Spleen (tissue), 11 donors: ENCODE measurements at regions not wholly inside any gene's neighbourhood (a gene's known extent, or its start where the extent isn't known, plus 50 kb on each side); places are given as distances from the start of the nearest gene placed in this dataset.

Experiments
- DNase-seq: peaks from one replicate; pipeline ENCODE4 v3.0.0-alpha.2; 2020
- H3K27ac ChIP-seq, 8 donors: fragments of 200-600 bp; sonication (generic) in 7 of 8; 1 replicate in 4 of 8; 2 replicates in 4 of 8; pipeline versions ENCODE4 v1.5.0 to v1.8.0; 2016 to 2021; ENCODE audit warnings: inconsistent platforms in 4 of 8, mild to moderate bottlenecking in 4 of 8, moderate library complexity in 1 of 8
- H3K27me3 ChIP-seq, 7 donors: fragments of 200-600 bp; sonication (generic) in 6 of 7; replicated peaks in 1 of 7; 1 replicate in 4 of 7; 2 replicates in 3 of 7; pipeline versions ENCODE4 v1.5.0 to v1.8.0; 2016 to 2021; ENCODE audit warnings: inconsistent platforms in 3 of 7, mild to moderate bottlenecking in 1 of 7
- H3K36me3 ChIP-seq, 6 donors: fragments of 200-600 bp; sonication (generic) in 5 of 6; 1 replicate in 4 of 6; 2 replicates in 2 of 6; pipeline versions ENCODE4 v1.5.0 to v1.8.0; 2016 to 2021; ENCODE audit warnings: inconsistent platforms in 2 of 6
- H3K4me1 ChIP-seq, 6 donors: fragments of 200-600 bp; sonication (generic) in 5 of 6; 1 replicate in 3 of 6; 2 replicates in 3 of 6; pipeline versions ENCODE4 v1.5.0 to v1.8.0; 2016 to 2021; ENCODE audit warnings: inconsistent platforms in 3 of 6
- H3K4me3 ChIP-seq, 8 donors: fragments of 200-600 bp; sonication (generic) in 7 of 8; 1 replicate in 4 of 8; 2 replicates in 4 of 8; pipeline versions ENCODE4 v1.5.0 to v1.8.0; 2016 to 2021; ENCODE audit warnings: inconsistent platforms in 4 of 8, mild to moderate bottlenecking in 4 of 8, moderate library complexity in 2 of 8
- H3K9me3 ChIP-seq, 8 donors: fragments of 200-600 bp; sonication (generic) in 7 of 8; 1 replicate in 4 of 8; 2 replicates in 4 of 8; pipeline versions ENCODE4 v1.5.0 to v1.8.0; 2016 to 2021; ENCODE audit warnings: inconsistent platforms in 4 of 8
- POLR2A ChIP-seq, 3 donors: fragments of 450-650 bp; IDR thresholded peaks; one replicate each; pipeline ENCODE4 v1.5.1; 2017; ENCODE audit warnings: antibody characterized with exemption in 3 of 3, mild to moderate bottlenecking in 1 of 3
- POLR2AphosphoS5 ChIP-seq, 3 donors: sonication (generic); formaldehyde crosslinking; IDR thresholded peaks; one replicate each; pipeline ENCODE4 v1.5.1; 2017; ENCODE audit warnings: antibody characterized with exemption in 3 of 3
- WGBS, 5 donors: extraction: QIAGEN DNeasy Blood & Tissue Kit in 3 of 5; methylation state at CpG; one replicate each; pipeline versions ENCODE4 v1.1.5 to v1.1.7; 2013 to 2018; 5-methylcytosine and 5-hydroxymethylcytosine counted together
- intact Hi-C: fragments of 100-400 bp; cut with DNase I; formaldehyde crosslinking; loops from one replicate; pipeline ENCODE4 v1.15.0; 2023; ENCODE audit warnings: low total_unique reads
- TF ChIP-seq, protein P1 (sequence below), 11 experiments: fragments of 200-600 bp in 7 of 11; fragments of 450-650 bp in 4 of 11; sonication (generic) in 4 of 11; IDR thresholded peaks in 8 of 11; conservative IDR thresholded peaks in 3 of 11; 1 replicate in 7 of 11; 2 replicates in 4 of 11; pipeline versions ENCODE4 v1.4.0 to v1.8.0; 2016 to 2021; ENCODE audit warnings: antibody characterized with exemption in 11 of 11, inconsistent platforms in 4 of 11, mild to moderate bottlenecking in 1 of 11
- donor health status: healthy with polysubstance abuse.
- donor health status: DM: no; HTN: no; CAD: no; lungs with moderate emphysema.
- donor health status: DM: no; HTN: no; CAD: no.
- donor health status: Bipolar disorder and iron deficiency.
- donor health status: healthy.
- donor health status: DM: no; HTN: no; CAD: no.
- donor health status: DM: yes; HTN: yes; CAD: no.

DNA sequence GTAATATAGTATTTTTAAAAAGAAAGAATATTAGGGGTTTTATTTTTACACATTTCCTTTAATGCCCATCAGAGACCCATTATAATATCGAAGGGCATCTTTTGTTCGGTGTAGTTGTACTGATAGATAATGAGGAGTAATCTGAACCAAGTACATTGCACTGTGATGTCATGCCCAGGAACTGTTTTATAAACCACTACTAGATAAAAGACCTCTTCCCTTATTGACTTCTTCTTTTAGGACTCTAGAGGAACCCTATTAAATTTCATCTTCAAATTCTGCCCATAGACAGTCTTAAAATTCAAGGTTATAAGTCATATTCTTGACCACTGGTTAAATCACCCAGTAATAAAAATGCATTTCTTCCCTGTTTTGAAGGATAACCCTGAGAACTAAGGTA is 206.5 kb downstream of the NRIP1 start:
- TF ChIP-seq POLR2A (IDR thresholded peaks at IDR 0.05) (no peak), POLR2AphosphoS5 (IDR thresholded peaks at IDR 0.05) (no peak)
- TF ChIP-seq, protein P1, sequence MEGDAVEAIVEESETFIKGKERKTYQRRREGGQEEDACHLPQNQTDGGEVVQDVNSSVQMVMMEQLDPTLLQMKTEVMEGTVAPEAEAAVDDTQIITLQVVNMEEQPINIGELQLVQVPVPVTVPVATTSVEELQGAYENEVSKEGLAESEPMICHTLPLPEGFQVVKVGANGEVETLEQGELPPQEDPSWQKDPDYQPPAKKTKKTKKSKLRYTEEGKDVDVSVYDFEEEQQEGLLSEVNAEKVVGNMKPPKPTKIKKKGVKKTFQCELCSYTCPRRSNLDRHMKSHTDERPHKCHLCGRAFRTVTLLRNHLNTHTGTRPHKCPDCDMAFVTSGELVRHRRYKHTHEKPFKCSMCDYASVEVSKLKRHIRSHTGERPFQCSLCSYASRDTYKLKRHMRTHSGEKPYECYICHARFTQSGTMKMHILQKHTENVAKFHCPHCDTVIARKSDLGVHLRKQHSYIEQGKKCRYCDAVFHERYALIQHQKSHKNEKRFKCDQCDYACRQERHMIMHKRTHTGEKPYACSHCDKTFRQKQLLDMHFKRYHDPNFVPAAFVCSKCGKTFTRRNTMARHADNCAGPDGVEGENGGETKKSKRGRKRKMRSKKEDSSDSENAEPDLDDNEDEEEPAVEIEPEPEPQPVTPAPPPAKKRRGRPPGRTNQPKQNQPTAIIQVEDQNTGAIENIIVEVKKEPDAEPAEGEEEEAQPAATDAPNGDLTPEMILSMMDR (IDR thresholded peaks at IDR 0.05 in 8 of 11, conservative IDR thresholded peaks at IDR 0.05 in 3 of 11): no peak
- 85 to 98% (median 91%) methylated on average over 2 of the region's 2 CpGs for WGBS, 5 donors

DNA sequence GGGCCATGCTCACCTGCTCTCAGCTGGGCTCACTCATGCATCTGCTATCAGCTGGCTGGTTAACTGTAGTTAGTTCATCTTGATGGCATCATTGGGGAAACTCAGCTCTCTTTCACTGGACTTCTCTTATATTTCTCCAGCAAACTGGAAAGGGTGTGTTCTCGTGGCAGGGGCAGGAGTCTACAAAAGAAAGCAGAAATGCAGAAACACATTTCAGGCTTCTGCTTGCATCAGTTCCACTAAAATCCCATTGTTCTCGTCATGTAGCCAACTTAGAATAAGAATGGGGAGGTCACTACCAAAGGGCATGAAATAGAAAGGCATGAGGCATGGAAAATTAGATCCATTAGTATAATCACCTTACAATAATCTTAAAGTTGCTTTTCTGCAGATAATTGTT is 207.3 kb downstream of the NRIP1 start:
- WGBS, 5 donors: 69 to 77% (median 75%) methylated on average over 2 of the region's 2 CpGs
- H3K36me3 ChIP-seq: no peaks in the 10 kb centered on the region
- H3K4me3 ChIP-seq: no peak overlapping the region
- peaks cover 0 to 3% (median 0%) of the 10 kb centered on the region in 6 donors for H3K4me1 ChIP-seq
- H3K9me3 ChIP-seq: peaks cover 0 to 7% (median 1%) of the 10 kb centered on the region in 8 donors
- intact Hi-C loops: no loop called here
- no peak overlapping the region for H3K27ac ChIP-seq
- TF ChIP-seq POLR2A (IDR thresholded peaks at IDR 0.05) (no peak), POLR2AphosphoS5 (IDR thresholded peaks at IDR 0.05) (no peak)
- TF ChIP-seq, protein P1 (IDR thresholded peaks at IDR 0.05 in 8 of 11, conservative IDR thresholded peaks at IDR 0.05 in 3 of 11): no peak
- H3K27me3 ChIP-seq: no peaks in the 10 kb centered on the region
- no peak for DNase-seq

More for the DNA sequence above, 206.5 kb downstream of the NRIP1 start:
- Histone ChIP-seq H3K4me1 (peaks cover 0 to 10% (median 2%) of the 10 kb centered on the region in 6 donors), H3K27ac (no peak overlapping the region), H3K36me3 (no peaks in the 10 kb centered on the region), H3K9me3 (peaks cover 0 to 5% (median 1%) of the 10 kb centered on the region in 8 donors), H3K4me3 (no peak overlapping the region), H3K27me3 (no peaks in the 10 kb centered on the region)
- intact Hi-C loops: no loop called here
- no peak for DNase-seq

DNA sequence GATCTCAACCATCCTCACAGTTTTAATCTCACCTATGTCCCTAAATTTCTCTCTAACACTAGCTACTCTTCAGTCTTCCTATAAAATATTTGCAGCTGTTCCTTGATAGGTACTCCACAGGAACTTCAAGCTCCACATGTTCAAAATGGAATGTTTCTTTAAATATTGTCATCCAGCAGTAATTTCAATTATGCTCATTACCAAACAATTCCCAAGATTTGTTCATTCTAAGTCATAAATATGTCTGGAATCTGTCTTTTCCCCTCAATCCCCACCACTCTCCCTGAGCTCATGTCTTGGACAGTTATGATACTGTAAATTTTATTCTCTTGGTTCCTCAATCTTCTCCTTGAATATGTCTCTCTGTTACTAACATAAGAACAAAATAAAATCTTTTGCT is 214.4 kb downstream of the NRIP1 start:
- Histone ChIP-seq H3K27me3 (no peaks in the 10 kb centered on the region), H3K9me3 (peaks cover 0 to 27% (median 15%) of the 10 kb centered on the region in 8 donors), H3K4me3 (no peak overlapping the region), H3K27ac (no peak overlapping the region), H3K36me3 (no peaks in the 10 kb centered on the region), H3K4me1 (no peaks in the 10 kb centered on the region)
- TF ChIP-seq, protein P1 (IDR thresholded peaks at IDR 0.05 in 8 of 11, conservative IDR thresholded peaks at IDR 0.05 in 3 of 11): no peak
- no peak for TF ChIP-seq POLR2A (IDR thresholded peaks at IDR 0.05)
- TF ChIP-seq POLR2AphosphoS5 (IDR thresholded peaks at IDR 0.05): no peak
- DNase-seq: no peak
- intact Hi-C loops: no loop called here

- TF ChIP-seq POLR2A (IDR thresholded peaks at IDR 0.05) (no peak), POLR2AphosphoS5 (IDR thresholded peaks at IDR 0.05) (no peak)
- TF ChIP-seq, protein P1 (IDR thresholded peaks at IDR 0.05 in 8 of 11, conservative IDR thresholded peaks at IDR 0.05 in 3 of 11): no peak
- H3K9me3 ChIP-seq: peaks cover 0 to 25% (median 12%) of the 10 kb centered on the region in 8 donors
- H3K4me1 ChIP-seq: no peaks in the 10 kb centered on the region
- H3K27me3 ChIP-seq: no peaks in the 10 kb centered on the region
- no peak overlapping the region for H3K4me3 ChIP-seq
- DNase-seq: no peak
- intact Hi-C loops: no loop called here
- no peak overlapping the region for H3K27ac ChIP-seq
- H3K36me3 ChIP-seq: no peaks in the 10 kb centered on the region
Observed at GRCh38 chr21:14846621-14847020, 218.2 kb downstream of the NRIP1 start.
